ENCODE measurements at regions not wholly inside any gene's neighbourhood (a gene's known extent, or its start where the extent isn't known, plus 50 kb on each side); places are given as distances from the start of the nearest gene placed in this dataset.

GRCh38 chr5:68147659-68148058, 67.9 kb upstream of the PIK3R1 start:
- Histone ChIP-seq H3K4me3 (no peak overlapping the region), H3K27ac (no peak overlapping the region)
- no peak for DNase-seq (ENCODE audit: low spot score)
- no peak for TF ChIP-seq CTCF (IDR thresholded peaks at IDR 0.05)

- DNase-seq (ENCODE audit: low spot score), result no peak
- TF ChIP-seq CTCF (IDR thresholded peaks at IDR 0.05), result no peak
- Histone ChIP-seq H3K4me3 (no peak overlapping the region), H3K27ac (no peak overlapping the region)
Measured at GRCh38 chr5:68141494-68141893, 74.1 kb upstream of the PIK3R1 start.

GRCh38 chr5:68140763-68141162, 74.8 kb upstream of the PIK3R1 start:
- H3K27ac ChIP-seq, result no peak overlapping the region
- TF ChIP-seq CTCF (IDR thresholded peaks at IDR 0.05), result no peak
- no peak for DNase-seq (ENCODE audit: low spot score)
- H3K4me3 ChIP-seq, result no peak overlapping the region

GRCh38 chr5:68139611-68140441, 75.7 kb upstream of the PIK3R1 start:
- H3K4me3 ChIP-seq, result no peak overlapping the region
- DNase-seq (ENCODE audit: low spot score), result no peak
- H3K27ac ChIP-seq, result no peak overlapping the region
- no peak for TF ChIP-seq CTCF (IDR thresholded peaks at IDR 0.05)

- TF ChIP-seq CTCF (IDR thresholded peaks at IDR 0.05), result no peak
- peak overlapping the region; percentile 44 to 72 for H3K27ac ChIP-seq
- DNase-seq (ENCODE audit: low spot score), result no peak
- H3K4me3 ChIP-seq, result no peak overlapping the region
Measured at GRCh38 chr5:68137511-68138140, 77.9 kb upstream of the PIK3R1 start.

GRCh38 chr5:68134669-68135313, 80.8 kb upstream of the PIK3R1 start:
- H3K27ac ChIP-seq, result no peak overlapping the region
- no peak for TF ChIP-seq CTCF (IDR thresholded peaks at IDR 0.05)
- DNase-seq (ENCODE audit: low spot score), result no peak

More at GRCh38 chr5:68134669-68135313, 80.8 kb upstream of the PIK3R1 start:
- H3K4me3 ChIP-seq, result no peak overlapping the region
